ENCODE measurements at regions not wholly inside any gene's neighbourhood (a gene's known extent, or its start where the extent isn't known, plus 50 kb on each side); places are given as distances from the start of the nearest gene placed in this dataset.

DNA sequence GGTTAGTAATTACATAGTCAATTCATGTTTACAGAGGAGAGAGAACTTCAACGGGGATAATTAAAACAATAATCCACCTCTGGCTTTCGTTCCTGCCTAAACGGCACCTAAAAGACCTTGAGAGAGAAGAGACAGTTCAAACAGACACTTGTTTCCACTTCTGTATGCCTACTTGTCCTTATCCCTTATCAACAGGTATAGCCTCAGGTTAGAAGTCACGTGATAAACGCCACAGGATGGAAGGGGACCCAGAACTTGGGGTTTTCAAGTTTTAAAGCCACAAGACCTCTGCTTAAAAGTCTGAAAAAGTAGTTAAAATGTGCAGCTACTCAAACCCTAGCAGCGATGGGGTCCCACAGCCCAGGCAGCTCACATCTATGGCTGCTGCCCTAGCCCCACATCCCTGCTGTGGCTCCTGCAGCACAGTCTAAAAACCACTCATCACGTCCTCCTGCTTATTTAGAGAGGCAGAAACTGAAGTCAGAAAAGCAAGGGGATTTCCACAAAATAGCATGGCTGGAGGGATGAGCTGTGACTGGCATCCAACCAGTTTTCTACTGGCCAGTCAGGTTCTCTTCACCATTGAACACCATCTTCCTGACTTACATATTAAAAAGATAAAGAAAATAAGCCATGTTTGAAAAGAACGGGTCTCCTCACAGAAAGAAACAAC lies 51.2 kb upstream of the SEC16B start:
- FAIRE-seq (no peak), DNase-seq (ENCODE audit: insufficient read length) (no peak)
- TF ChIP-seq POLR2A (IDR thresholded peaks at IDR 0.05; ENCODE audit: low read depth, low read length) (no peak), POLR2AphosphoS5 (IDR thresholded peaks at IDR 0.05; ENCODE audit: low read depth, low read length) (no peak), TAF1 (IDR thresholded peaks at IDR 0.05; ENCODE audit: borderline replicate concordance, low read depth, low read length) (no peak)

- no peak for TF ChIP-seq POLR2A (IDR thresholded peaks at IDR 0.05; ENCODE audit: low read depth, low read length)
- no peak for TF ChIP-seq TAF1 (IDR thresholded peaks at IDR 0.05; ENCODE audit: borderline replicate concordance, low read depth, low read length)
- no peak for TF ChIP-seq POLR2AphosphoS5 (IDR thresholded peaks at IDR 0.05; ENCODE audit: low read depth, low read length)
- FAIRE-seq = no peak
- no peak for DNase-seq (ENCODE audit: insufficient read length)
Observed at GRCh38 chr1:178021950-178022349, 52.1 kb upstream of the SEC16B start.

GRCh38 chr1:178023181-178023618 lies 53.3 kb upstream of the SEC16B start:
- no peak for DNase-seq (ENCODE audit: insufficient read length)
- FAIRE-seq = no peak
- TF ChIP-seq TAF1 (IDR thresholded peaks at IDR 0.05; ENCODE audit: borderline replicate concordance, low read depth, low read length) (no peak), POLR2A (IDR thresholded peaks at IDR 0.05; ENCODE audit: low read depth, low read length) (no peak), POLR2AphosphoS5 (IDR thresholded peaks at IDR 0.05; ENCODE audit: low read depth, low read length) (no peak)

DNA sequence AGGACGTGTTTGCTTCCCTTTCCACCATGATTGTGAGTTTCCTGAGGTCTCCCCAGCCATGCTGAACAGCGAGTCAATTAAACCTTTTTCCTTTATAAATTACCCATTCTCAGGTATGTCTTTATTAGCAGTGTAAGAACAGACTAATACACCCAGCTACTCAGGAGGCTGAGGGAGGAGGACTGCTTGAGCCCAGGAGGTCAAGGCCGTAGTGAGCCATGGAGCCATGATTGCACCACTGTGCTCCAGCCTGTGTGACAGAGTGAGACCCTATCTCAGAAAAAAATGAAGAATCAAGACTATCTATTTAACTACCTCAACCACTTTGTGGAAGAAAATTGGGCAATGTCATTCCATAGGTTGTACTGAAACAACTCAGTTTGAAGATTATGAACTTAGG lies 54.6 kb upstream of the SEC16B start:
- FAIRE-seq (no peak), DNase-seq (ENCODE audit: insufficient read length) (no peak)
- TF ChIP-seq POLR2AphosphoS5 (IDR thresholded peaks at IDR 0.05; ENCODE audit: low read depth, low read length) (no peak), TAF1 (IDR thresholded peaks at IDR 0.05; ENCODE audit: borderline replicate concordance, low read depth, low read length) (no peak), POLR2A (IDR thresholded peaks at IDR 0.05; ENCODE audit: low read depth, low read length) (no peak)

DNA sequence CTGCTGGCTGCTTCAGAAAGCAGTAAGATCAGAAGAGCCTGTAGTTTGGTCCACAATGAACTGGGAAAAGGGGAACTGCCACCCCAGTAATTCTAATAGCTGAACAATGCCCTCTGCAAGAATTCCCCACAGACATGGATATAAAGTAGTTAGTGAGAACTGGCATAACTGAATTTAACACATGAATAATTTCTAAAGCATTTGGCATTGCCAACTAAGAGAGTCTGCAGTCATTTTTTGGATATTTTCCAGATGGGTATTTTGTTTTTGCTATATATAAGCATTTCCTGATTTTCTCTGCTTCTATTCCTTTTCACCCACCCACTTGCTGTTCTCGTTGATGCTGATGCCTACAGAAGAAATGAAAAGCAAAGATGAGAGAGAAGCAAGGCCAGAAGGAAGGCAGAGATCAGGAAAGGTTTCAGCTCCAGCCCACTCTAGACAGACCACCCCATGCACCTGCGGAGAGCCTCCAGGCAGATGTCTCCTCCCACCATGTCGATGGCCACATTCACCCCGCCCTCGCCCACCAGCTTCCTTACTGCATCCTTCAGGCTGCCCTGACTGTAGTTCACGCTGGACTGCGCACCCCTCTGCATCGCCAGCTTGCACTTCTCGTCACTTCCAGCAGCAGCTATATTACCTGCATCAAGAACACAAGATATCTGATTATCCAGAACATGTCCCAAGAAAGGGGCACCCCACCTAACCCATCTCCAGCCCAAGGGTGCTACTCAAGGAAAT lies 55.9 kb upstream of the SEC16B start:
- TF ChIP-seq POLR2AphosphoS5 (IDR thresholded peaks at IDR 0.05; ENCODE audit: low read depth, low read length) = no peak
- TF ChIP-seq TAF1 (IDR thresholded peaks at IDR 0.05; ENCODE audit: borderline replicate concordance, low read depth, low read length) = no peak
- no peak for TF ChIP-seq POLR2A (IDR thresholded peaks at IDR 0.05; ENCODE audit: low read depth, low read length)
- no peak for FAIRE-seq
- DNase-seq (ENCODE audit: insufficient read length) = no peak

DNA sequence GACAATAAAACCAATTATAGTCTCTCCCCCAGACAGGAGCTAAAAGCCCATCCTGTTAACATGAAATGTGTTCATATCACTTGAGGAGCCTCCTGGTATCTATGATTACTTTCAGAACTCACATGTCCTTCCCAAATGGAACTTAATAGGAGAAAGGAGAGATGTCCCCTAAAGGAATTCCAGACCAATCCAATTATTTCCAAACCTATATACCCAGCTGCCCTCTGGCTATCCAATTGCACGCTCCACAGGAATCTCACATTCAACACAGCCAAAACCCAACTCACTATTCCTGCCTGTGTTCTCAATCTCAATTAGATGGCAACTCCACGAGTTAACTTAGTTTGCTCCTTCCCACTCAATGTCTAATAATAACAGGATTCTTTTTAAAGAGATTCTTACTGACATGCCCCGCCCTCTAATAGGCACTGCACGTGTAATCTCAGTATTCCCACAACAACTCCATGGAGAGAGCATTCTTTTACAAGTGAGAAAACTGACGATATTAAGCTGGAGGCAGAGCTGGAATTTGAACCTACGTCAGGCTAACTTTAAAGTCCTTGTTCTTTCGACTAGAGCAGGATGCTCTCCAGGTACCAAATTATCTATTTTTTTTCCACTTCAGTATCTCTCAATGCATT lies 59.1 kb upstream of the SEC16B start:
- DNase-seq (ENCODE audit: insufficient read length) = no peak
- no peak for FAIRE-seq
- TF ChIP-seq POLR2AphosphoS5 (IDR thresholded peaks at IDR 0.05; ENCODE audit: low read depth, low read length) (no peak), POLR2A (IDR thresholded peaks at IDR 0.05; ENCODE audit: low read depth, low read length) (no peak), TAF1 (IDR thresholded peaks at IDR 0.05; ENCODE audit: borderline replicate concordance, low read depth, low read length) (no peak)

DNA sequence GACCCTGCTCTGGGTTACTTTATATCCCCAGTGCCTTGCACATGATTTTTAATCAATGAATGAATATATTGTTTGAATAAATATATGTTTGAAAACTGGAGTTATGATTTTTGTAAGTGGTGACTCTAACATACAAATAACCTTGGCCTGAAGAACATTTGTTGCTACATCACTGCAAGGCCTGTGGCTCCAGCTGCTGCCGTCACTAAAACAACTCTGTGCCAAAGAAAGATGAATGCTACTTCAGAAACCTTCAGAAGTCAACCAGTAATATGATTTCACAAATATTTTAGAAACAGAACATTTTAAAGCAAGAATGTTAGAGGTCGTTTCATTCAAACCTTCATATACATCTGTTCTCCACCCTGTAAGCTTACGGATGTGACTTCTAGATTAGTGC lies 60.6 kb upstream of the SEC16B start:
- no peak for DNase-seq (ENCODE audit: insufficient read length)
- no peak for FAIRE-seq
- TF ChIP-seq POLR2A (IDR thresholded peaks at IDR 0.05; ENCODE audit: low read depth, low read length) = no peak
- TF ChIP-seq TAF1 (IDR thresholded peaks at IDR 0.05; ENCODE audit: borderline replicate concordance, low read depth, low read length) = no peak
- TF ChIP-seq POLR2AphosphoS5 (IDR thresholded peaks at IDR 0.05; ENCODE audit: low read depth, low read length) = no peak

DNA sequence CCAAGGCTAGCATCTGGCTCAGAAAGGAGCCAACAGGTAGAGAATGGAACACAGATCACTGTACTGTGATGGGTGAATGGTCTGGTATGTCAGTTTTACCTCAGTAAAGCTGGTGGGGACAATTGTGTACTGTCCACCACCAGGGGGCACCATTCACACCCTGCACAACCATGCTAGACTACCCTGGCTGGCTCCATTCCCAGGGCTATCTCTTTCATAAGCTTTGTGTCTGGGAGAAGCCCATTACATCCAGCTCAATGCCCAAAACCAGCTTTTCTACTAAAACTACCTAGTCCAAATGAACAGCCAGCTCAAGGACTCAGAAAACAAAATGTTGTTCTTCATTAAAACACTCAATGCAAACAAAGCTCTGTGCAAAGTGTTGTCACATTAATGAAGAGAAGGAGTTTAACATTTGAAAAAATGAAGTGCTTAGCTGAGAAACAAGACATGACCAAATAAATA lies 62.0 kb upstream of the RASAL2 start:
- FAIRE-seq (peak; percentile 81), DNase-seq (ENCODE audit: insufficient read length) (peak; percentile 49)
- TF ChIP-seq TAF1 (IDR thresholded peaks at IDR 0.05; ENCODE audit: borderline replicate concordance, low read depth, low read length) (no peak), POLR2AphosphoS5 (IDR thresholded peaks at IDR 0.05; ENCODE audit: low read depth, low read length) (no peak), POLR2A (IDR thresholded peaks at IDR 0.05; ENCODE audit: low read depth, low read length) (no peak)

DNA sequence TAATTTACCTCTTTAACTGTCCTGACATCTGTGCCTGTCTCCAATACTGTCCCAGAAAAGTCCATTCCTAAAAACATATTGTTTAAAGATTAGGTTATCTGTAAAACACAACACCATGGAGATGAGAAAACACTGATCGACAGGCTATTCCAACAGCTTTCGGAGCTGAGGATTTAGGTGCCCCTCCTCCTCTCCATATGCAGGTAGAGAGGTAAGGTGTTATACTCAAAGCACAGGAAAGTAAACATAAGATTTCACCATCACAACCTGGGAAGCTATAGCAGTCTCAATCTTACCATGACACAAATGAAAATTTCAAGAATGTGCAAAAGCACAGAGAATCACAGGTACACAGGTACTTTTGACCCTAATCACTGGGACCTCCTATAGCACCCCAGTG lies 60.9 kb upstream of the RASAL2 start:
- DNase-seq (ENCODE audit: insufficient read length) (no peak), FAIRE-seq (no peak)
- TF ChIP-seq TAF1 (IDR thresholded peaks at IDR 0.05; ENCODE audit: borderline replicate concordance, low read depth, low read length) = no peak
- no peak for TF ChIP-seq POLR2AphosphoS5 (IDR thresholded peaks at IDR 0.05; ENCODE audit: low read depth, low read length)
- TF ChIP-seq POLR2A (IDR thresholded peaks at IDR 0.05; ENCODE audit: low read depth, low read length) = no peak

DNA sequence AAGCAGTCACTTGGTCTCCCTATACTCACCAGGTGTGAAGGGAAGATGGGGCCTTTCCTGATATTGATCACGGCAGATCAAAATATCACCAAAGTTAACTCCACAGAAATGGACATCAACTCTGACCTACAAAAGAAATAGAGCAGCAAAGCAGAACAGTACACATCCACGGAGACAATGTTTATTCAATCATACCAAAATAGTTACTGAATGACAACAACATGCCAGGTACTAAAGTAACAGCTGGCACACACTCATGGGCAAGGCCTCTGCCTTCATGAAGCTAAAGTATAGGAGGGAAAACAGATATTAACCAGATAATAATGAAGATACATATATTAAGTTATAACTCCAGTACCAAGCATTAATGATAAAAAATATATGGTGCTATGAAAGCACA lies 59.2 kb upstream of the RASAL2 start:
- TF ChIP-seq POLR2A (IDR thresholded peaks at IDR 0.05; ENCODE audit: low read depth, low read length) (no peak), POLR2AphosphoS5 (IDR thresholded peaks at IDR 0.05; ENCODE audit: low read depth, low read length) (no peak), TAF1 (IDR thresholded peaks at IDR 0.05; ENCODE audit: borderline replicate concordance, low read depth, low read length) (no peak)
- no peak for DNase-seq (ENCODE audit: insufficient read length)
- no peak for FAIRE-seq

DNA sequence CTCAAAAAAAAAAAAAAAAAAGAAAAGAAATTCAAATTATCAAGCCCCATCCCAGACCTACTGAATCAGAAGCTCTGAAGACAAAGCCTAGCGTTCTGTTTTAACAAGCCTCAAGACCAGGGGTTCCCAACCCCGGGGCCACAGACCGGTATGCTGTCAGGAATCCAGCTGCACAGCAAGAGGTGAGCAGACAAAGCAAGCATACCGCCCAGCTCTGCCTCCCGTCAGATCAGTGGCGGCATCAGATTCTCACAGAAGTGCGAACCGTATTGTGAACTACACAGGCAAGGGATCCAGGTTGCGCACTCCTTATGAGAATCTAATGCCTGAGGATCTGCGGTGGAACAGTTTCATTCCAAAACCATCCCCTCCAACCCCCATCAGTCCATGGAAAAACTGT lies 57.8 kb upstream of the RASAL2 start:
- DNase-seq (ENCODE audit: insufficient read length) (no peak), FAIRE-seq (no peak)
- TF ChIP-seq TAF1 (IDR thresholded peaks at IDR 0.05; ENCODE audit: borderline replicate concordance, low read depth, low read length) = no peak
- TF ChIP-seq POLR2AphosphoS5 (IDR thresholded peaks at IDR 0.05; ENCODE audit: low read depth, low read length) = no peak
- TF ChIP-seq POLR2A (IDR thresholded peaks at IDR 0.05; ENCODE audit: low read depth, low read length) = no peak
